ENCODE measurements at regions not wholly inside any gene's neighbourhood (a gene's known extent, or its start where the extent isn't known, plus 50 kb on each side); places are given as distances from the start of the nearest gene placed in this dataset.

DNA sequence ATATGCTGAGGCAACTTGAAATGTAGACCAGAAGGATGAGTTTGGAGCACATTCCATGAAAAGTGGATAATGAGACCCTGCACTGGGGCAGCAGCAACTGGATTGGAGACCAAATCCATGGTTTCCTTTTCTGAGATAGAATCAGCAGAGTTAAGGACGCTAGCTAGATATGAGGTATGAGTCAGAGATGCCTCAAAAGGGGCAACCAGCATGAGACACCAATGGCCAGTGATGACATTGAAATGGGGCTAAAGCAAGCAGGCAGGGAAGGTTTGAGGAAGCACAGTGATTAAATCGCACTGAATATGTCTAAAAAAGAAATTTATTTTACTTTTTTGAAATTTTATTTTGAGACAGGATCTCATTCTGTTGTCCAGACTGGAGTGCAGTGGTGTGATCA lies 802.4 kb downstream of the TFAP2A start:
- Histone ChIP-seq H3K9me3 (ENCODE audit: control insufficient read depth in 4 of 4, insufficient read depth in 3 of 4, low read length in 3 of 4) (peaks cover 0 to 3% (median 0%) of the 10 kb centered on the region in 4 donors), H3K4me1 (ENCODE audit: control insufficient read depth in 5 of 5, insufficient read depth in 5 of 5, low read length in 5 of 5) (no peaks in the 10 kb centered on the region), H3K4me3 (no peak overlapping the region), H3K27me3 (ENCODE audit: control insufficient read depth in 3 of 3, insufficient read depth in 3 of 3, low read length in 2 of 3) (no peaks in the 10 kb centered on the region), H3K9ac (ENCODE audit: insufficient read depth in 1 of 2, low read length in 2 of 2) (no peak overlapping the region), H3K36me3 (ENCODE audit: control insufficient read depth in 4 of 4, insufficient read depth in 4 of 4, low read length in 4 of 4) (no peaks in the 10 kb centered on the region), H3K27ac (ENCODE audit: low read depth in 1 of 2, low read length in 1 of 2) (no peak overlapping the region)
- TF ChIP-seq, protein P1, sequence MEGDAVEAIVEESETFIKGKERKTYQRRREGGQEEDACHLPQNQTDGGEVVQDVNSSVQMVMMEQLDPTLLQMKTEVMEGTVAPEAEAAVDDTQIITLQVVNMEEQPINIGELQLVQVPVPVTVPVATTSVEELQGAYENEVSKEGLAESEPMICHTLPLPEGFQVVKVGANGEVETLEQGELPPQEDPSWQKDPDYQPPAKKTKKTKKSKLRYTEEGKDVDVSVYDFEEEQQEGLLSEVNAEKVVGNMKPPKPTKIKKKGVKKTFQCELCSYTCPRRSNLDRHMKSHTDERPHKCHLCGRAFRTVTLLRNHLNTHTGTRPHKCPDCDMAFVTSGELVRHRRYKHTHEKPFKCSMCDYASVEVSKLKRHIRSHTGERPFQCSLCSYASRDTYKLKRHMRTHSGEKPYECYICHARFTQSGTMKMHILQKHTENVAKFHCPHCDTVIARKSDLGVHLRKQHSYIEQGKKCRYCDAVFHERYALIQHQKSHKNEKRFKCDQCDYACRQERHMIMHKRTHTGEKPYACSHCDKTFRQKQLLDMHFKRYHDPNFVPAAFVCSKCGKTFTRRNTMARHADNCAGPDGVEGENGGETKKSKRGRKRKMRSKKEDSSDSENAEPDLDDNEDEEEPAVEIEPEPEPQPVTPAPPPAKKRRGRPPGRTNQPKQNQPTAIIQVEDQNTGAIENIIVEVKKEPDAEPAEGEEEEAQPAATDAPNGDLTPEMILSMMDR (IDR thresholded peaks at IDR 0.05; ENCODE audit: control extremely low read depth, extremely low read depth), result no peak
- 85 to 88% methylated on average over 2 of the region's 2 CpGs for WGBS, 2 donors
- ATAC-seq (ENCODE audit: insufficient read depth, low FRiP score) (no peak), DNase-seq (no peak)

DNA sequence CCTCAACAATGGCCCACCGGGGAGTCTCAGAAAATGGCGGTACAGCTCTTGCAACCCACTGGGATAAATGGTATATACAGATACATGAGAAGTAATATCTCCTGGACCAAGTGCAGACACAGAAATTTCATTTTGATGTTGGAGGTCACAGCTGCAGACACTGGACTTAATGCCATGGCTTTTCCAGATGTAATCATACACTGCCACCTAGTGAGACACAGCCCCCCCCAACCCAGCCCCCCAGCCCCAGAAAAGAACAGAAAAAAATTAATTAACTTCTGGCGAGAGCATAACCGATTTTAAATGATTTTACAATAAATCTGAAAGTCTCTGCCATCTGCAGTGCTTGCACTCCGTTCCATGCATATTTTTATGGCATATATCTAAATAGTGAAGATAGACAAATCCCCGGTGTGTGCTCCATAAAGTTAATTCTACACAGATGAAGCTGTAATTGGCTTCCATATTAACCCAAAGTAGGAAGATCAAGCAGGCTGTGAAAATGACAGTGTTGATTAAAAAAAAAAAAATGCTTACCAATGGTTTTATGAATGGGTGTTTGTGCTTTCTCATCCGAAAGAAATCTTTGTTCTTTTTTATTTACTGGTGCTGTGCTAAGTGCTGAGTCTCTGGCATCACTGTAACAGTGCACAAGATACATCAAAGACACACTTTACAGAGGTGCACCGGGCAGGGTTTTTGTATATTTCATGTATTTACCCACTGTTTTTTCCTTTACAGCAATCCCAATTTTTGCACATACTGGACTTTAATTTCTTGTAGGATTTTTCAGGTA lies 804.1 kb downstream of the TFAP2A start:
- TF ChIP-seq, protein P1 (IDR thresholded peaks at IDR 0.05; ENCODE audit: control extremely low read depth, extremely low read depth), result no peak
- 76 to 78% methylated on average over 8 of the region's 8 CpGs for WGBS, 2 donors
- Histone ChIP-seq H3K4me1 (ENCODE audit: control insufficient read depth in 5 of 5, insufficient read depth in 5 of 5, low read length in 5 of 5) (no peaks in the 10 kb centered on the region), H3K36me3 (ENCODE audit: control insufficient read depth in 4 of 4, insufficient read depth in 4 of 4, low read length in 4 of 4) (no peaks in the 10 kb centered on the region), H3K27ac (ENCODE audit: low read depth in 1 of 2, low read length in 1 of 2) (no peak overlapping the region), H3K4me3 (no peak overlapping the region), H3K27me3 (ENCODE audit: control insufficient read depth in 3 of 3, insufficient read depth in 3 of 3, low read length in 2 of 3) (no peaks in the 10 kb centered on the region), H3K9me3 (ENCODE audit: control insufficient read depth in 4 of 4, insufficient read depth in 3 of 4, low read length in 3 of 4) (peaks cover 0 to 3% (median 0%) of the 10 kb centered on the region in 4 donors), H3K9ac (ENCODE audit: insufficient read depth in 1 of 2, low read length in 2 of 2) (no peak overlapping the region)
- no peak for ATAC-seq (ENCODE audit: insufficient read depth, low FRiP score)
- no peak for DNase-seq

- ATAC-seq (ENCODE audit: insufficient read depth, low FRiP score), result no peak
- no peaks in the 10 kb centered on the region for H3K36me3 ChIP-seq (ENCODE audit: control insufficient read depth in 4 of 4, insufficient read depth in 4 of 4, low read length in 4 of 4)
- H3K27ac ChIP-seq (ENCODE audit: low read depth in 1 of 2, low read length in 1 of 2), result no peak overlapping the region
- TF ChIP-seq, protein P1 (IDR thresholded peaks at IDR 0.05; ENCODE audit: control extremely low read depth, extremely low read depth), result no peak
- no peaks in the 10 kb centered on the region for H3K9me3 ChIP-seq (ENCODE audit: control insufficient read depth in 4 of 4, insufficient read depth in 3 of 4, low read length in 3 of 4)
- no peaks in the 10 kb centered on the region for H3K4me1 ChIP-seq (ENCODE audit: control insufficient read depth in 5 of 5, insufficient read depth in 5 of 5, low read length in 5 of 5)
- H3K9ac ChIP-seq (ENCODE audit: insufficient read depth in 1 of 2, low read length in 2 of 2), result no peak overlapping the region
- 48 to 53% methylated on average over 14 of the region's 14 CpGs for WGBS, 2 donors
- no peak overlapping the region for H3K4me3 ChIP-seq
- no peak for DNase-seq
- no peaks in the 10 kb centered on the region for H3K27me3 ChIP-seq (ENCODE audit: control insufficient read depth in 3 of 3, insufficient read depth in 3 of 3, low read length in 2 of 3)
Observed at GRCh38 chr6:9606435-9607134, 808.3 kb downstream of the TFAP2A start.
